ENCODE measurements at regions not wholly inside any gene's neighbourhood (a gene's known extent, or its start where the extent isn't known, plus 50 kb on each side); places are given as distances from the start of the nearest gene placed in this dataset.

DNA sequence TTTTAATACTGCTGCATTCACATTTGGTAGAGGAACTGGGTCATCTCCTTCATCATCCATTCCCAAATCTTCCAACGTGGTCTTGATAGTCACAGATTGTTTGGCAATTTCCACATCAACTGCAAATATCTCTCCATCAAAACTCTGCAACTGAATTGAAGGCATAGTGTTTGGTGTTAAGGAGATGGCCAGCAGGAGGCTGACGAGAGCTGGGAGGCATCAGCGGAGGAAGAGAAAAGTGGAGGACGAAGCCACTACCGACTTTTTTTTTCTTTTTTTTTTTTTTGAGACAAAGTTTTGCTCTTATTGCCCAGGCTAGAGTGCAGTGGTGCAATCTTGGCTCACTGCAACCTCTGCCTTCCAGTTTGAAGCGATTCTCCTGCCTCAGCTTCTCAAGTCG is 205.0 kb upstream of the KCTD7 start:
- Histone ChIP-seq H3K4me2 (no peak overlapping the region), H3K79me2 (replicated peaks; ENCODE audit: insufficient read depth) (no peaks in the 10 kb centered on the region), H3K4me1 (ENCODE audit: insufficient read depth) (no peaks in the 10 kb centered on the region), H3K36me3 (ENCODE audit: insufficient read depth) (no peaks in the 10 kb centered on the region), H4K20me1 (replicated peaks; ENCODE audit: insufficient read depth) (no peaks in the 10 kb centered on the region), H3K9me2 (ENCODE audit: insufficient read depth) (no peaks in the 10 kb centered on the region), H3K27me3 (ENCODE audit: insufficient read depth) (no peaks in the 10 kb centered on the region), H2AFZ (no peak overlapping the region), H3F3A (replicated peaks; ENCODE audit: low read depth) (no peaks in the 10 kb centered on the region), H3K4me3 (no peak overlapping the region), H3K27ac (ENCODE audit: low read depth) (no peak overlapping the region)
- no peak overlapping the region for H3K27ac Mint-ChIP-seq
- no peaks in the 10 kb centered on the region for H3K9me3 Mint-ChIP-seq
- TF ChIP-seq CREB1 (CRISPR knock-in tag; IDR thresholded peaks at IDR 0.05; ENCODE audit: low read depth) (no peak), STAT1 (IDR thresholded peaks at IDR 0.05; ENCODE audit: unreplicated experiment) (no peak), NANOG (IDR thresholded peaks at IDR 0.05; ENCODE audit: borderline replicate concordance) (no peak)
- TF ChIP-seq, protein P1, sequence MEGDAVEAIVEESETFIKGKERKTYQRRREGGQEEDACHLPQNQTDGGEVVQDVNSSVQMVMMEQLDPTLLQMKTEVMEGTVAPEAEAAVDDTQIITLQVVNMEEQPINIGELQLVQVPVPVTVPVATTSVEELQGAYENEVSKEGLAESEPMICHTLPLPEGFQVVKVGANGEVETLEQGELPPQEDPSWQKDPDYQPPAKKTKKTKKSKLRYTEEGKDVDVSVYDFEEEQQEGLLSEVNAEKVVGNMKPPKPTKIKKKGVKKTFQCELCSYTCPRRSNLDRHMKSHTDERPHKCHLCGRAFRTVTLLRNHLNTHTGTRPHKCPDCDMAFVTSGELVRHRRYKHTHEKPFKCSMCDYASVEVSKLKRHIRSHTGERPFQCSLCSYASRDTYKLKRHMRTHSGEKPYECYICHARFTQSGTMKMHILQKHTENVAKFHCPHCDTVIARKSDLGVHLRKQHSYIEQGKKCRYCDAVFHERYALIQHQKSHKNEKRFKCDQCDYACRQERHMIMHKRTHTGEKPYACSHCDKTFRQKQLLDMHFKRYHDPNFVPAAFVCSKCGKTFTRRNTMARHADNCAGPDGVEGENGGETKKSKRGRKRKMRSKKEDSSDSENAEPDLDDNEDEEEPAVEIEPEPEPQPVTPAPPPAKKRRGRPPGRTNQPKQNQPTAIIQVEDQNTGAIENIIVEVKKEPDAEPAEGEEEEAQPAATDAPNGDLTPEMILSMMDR (conservative IDR thresholded peaks at IDR 0.05; ENCODE audit: low read depth in 2 of 2): peak; percentile 29 to 49; a peak in 3 of 4 replicates
- no peaks in the 10 kb centered on the region for H3K4me1 Mint-ChIP-seq
- no peaks in the 10 kb centered on the region for H3K27me3 Mint-ChIP-seq (ENCODE audit: insufficient read depth, low read depth, poor library complexity)
- DNase-seq (ENCODE audit: low spot score) (peak; percentile 44), ATAC-seq (no peak)
- H3K4me3 Mint-ChIP-seq: no peak overlapping the region
- no peaks in the 10 kb centered on the region; the same call in 2 of the 3 replicates for H3K36me3 Mint-ChIP-seq (ENCODE audit: low read depth)

DNA sequence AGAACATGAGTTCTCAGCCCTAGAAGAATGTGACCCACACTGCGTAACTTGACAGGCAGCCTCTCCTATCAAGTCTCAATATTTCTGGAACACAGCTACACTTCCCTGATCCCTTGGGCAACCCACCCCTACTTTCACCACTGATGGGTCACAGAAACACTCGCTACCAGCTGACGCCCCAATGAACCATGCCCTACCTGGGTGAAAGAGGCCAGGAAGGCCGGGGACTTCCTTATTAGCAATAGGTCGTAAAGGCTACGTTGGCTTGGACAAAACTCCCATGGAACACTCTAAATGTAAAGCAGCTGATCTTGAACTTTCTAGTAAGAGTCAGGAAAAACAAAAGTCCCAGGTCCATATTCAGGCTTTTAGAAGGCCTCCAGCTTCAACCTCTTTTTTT is 202.3 kb upstream of the KCTD7 start:
- H3K4me3 ChIP-seq: no peak overlapping the region
- H3K4me1 Mint-ChIP-seq: no peaks in the 10 kb centered on the region
- TF ChIP-seq, protein P2, sequence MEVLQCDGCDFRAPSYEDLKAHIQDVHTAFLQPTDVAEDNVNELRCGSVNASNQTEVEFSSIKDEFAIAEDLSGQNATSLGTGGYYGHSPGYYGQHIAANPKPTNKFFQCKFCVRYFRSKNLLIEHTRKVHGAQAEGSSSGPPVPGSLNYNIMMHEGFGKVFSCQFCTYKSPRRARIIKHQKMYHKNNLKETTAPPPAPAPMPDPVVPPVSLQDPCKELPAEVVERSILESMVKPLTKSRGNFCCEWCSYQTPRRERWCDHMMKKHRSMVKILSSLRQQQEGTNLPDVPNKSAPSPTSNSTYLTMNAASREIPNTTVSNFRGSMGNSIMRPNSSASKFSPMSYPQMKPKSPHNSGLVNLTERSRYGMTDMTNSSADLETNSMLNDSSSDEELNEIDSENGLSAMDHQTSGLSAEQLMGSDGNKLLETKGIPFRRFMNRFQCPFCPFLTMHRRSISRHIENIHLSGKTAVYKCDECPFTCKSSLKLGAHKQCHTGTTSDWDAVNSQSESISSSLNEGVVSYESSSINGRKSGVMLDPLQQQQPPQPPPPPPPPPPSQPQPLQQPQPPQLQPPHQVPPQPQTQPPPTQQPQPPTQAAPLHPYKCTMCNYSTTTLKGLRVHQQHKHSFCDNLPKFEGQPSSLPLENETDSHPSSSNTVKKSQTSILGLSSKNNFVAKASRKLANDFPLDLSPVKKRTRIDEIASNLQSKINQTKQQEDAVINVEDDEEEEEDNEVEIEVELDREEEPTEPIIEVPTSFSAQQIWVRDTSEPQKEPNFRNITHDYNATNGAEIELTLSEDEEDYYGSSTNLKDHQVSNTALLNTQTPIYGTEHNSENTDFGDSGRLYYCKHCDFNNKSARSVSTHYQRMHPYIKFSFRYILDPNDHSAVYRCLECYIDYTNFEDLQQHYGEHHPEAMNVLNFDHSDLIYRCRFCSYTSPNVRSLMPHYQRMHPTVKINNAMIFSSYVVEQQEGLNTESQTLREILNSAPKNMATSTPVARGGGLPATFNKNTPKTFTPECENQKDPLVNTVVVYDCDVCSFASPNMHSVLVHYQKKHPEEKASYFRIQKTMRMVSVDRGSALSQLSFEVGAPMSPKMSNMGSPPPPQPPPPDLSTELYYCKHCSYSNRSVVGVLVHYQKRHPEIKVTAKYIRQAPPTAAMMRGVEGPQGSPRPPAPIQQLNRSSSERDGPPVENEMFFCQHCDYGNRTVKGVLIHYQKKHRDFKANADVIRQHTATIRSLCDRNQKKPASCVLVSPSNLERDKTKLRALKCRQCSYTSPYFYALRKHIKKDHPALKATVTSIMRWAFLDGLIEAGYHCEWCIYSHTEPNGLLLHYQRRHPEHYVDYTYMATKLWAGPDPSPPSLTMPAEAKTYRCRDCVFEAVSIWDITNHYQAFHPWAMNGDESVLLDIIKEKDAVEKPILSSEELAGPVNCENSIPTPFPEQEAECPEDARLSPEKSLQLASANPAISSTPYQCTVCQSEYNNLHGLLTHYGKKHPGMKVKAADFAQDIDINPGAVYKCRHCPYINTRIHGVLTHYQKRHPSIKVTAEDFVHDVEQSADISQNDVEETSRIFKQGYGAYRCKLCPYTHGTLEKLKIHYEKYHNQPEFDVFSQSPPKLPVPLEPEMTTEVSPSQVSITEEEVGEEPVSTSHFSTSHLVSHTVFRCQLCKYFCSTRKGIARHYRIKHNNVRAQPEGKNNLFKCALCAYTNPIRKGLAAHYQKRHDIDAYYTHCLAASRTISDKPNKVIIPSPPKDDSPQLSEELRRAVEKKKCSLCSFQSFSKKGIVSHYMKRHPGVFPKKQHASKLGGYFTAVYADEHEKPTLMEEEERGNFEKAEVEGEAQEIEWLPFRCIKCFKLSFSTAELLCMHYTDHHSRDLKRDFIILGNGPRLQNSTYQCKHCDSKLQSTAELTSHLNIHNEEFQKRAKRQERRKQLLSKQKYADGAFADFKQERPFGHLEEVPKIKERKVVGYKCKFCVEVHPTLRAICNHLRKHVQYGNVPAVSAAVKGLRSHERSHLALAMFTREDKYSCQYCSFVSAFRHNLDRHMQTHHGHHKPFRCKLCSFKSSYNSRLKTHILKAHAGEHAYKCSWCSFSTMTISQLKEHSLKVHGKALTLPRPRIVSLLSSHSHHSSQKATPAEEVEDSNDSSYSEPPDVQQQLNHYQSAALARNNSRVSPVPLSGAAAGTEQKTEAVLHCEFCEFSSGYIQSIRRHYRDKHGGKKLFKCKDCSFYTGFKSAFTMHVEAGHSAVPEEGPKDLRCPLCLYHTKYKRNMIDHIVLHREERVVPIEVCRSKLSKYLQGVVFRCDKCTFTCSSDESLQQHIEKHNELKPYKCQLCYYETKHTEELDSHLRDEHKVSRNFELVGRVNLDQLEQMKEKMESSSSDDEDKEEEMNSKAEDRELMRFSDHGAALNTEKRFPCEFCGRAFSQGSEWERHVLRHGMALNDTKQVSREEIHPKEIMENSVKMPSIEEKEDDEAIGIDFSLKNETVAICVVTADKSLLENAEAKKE (CRISPR knock-in tag; IDR thresholded peaks at IDR 0.05): no peak
- TF ChIP-seq, protein P1 (conservative IDR thresholded peaks at IDR 0.05; ENCODE audit: low read depth in 2 of 2): no peak
- TF ChIP-seq, protein P3, sequence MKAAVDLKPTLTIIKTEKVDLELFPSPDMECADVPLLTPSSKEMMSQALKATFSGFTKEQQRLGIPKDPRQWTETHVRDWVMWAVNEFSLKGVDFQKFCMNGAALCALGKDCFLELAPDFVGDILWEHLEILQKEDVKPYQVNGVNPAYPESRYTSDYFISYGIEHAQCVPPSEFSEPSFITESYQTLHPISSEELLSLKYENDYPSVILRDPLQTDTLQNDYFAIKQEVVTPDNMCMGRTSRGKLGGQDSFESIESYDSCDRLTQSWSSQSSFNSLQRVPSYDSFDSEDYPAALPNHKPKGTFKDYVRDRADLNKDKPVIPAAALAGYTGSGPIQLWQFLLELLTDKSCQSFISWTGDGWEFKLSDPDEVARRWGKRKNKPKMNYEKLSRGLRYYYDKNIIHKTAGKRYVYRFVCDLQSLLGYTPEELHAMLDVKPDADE (IDR thresholded peaks at IDR 0.05): no peak
- TF ChIP-seq ZNF114 (CRISPR knock-in tag; IDR thresholded peaks at IDR 0.05): no peak
- no peak for TF ChIP-seq POLR2AphosphoS5 (IDR thresholded peaks at IDR 0.05; ENCODE audit: low read depth)
- TF ChIP-seq STAT1 (IDR thresholded peaks at IDR 0.05; ENCODE audit: unreplicated experiment): no peak
- no peak for TF ChIP-seq CREB1 (CRISPR knock-in tag; IDR thresholded peaks at IDR 0.05; ENCODE audit: low read depth)
- TF ChIP-seq EZH2phosphoT487 (IDR thresholded peaks at IDR 0.05; ENCODE audit: unreplicated experiment): no peak

More for the DNA sequence above, 202.3 kb upstream of the KCTD7 start:
- Histone ChIP-seq H3K9me2 (ENCODE audit: insufficient read depth) (no peaks in the 10 kb centered on the region), H3K27ac (ENCODE audit: low read depth) (no peak overlapping the region), H3K4me1 (ENCODE audit: insufficient read depth) (no peaks in the 10 kb centered on the region), H3K36me3 (ENCODE audit: insufficient read depth) (no peaks in the 10 kb centered on the region), H4K20me1 (replicated peaks; ENCODE audit: insufficient read depth) (no peaks in the 10 kb centered on the region), H3K4me2 (no peak overlapping the region), H3K27me3 (ENCODE audit: insufficient read depth) (no peaks in the 10 kb centered on the region), H2AFZ (no peak overlapping the region), H3K79me2 (replicated peaks; ENCODE audit: insufficient read depth) (no peaks in the 10 kb centered on the region), H3F3A (replicated peaks; ENCODE audit: low read depth) (no peaks in the 10 kb centered on the region)
- H3K4me3 Mint-ChIP-seq: no peak overlapping the region
- no peaks in the 10 kb centered on the region for H3K9me3 Mint-ChIP-seq
- no peaks in the 10 kb centered on the region; the same call in 2 of the 3 replicates for H3K36me3 Mint-ChIP-seq (ENCODE audit: low read depth)
- ATAC-seq (no peak), DNase-seq (ENCODE audit: low spot score) (no peak)
- no peak overlapping the region for H3K27ac Mint-ChIP-seq
- H3K27me3 Mint-ChIP-seq (ENCODE audit: insufficient read depth, low read depth, poor library complexity): no peaks in the 10 kb centered on the region
